GM12864 (cell line): ENCODE measurements at regions not wholly inside any gene's neighbourhood (a gene's known extent, or its start where the extent isn't known, plus 50 kb on each side); places are given as distances from the start of the nearest gene placed in this dataset.

Experiments
- DNase-seq: peaks from one replicate; pipeline ENCODE4 v3.0.0-alpha.2; 2011; ENCODE audit warnings: low read depth
- H3K4me3 ChIP-seq: 2 replicates; pipeline ENCODE4 v1.5.1; 2011; ENCODE audit warnings: mild to moderate bottlenecking, low read depth, low read length, control low read depth
- CTCF ChIP-seq: IDR thresholded peaks from 2 replicates; pipeline ENCODE4 v1.5.1; 2011; ENCODE audit warnings: low read depth, mild to moderate bottlenecking, moderate library complexity, low read length, control low read depth, inconsistent platforms; ENCODE audit errors: missing control alignments

- TF ChIP-seq CTCF: no peak
- DNase-seq: no peak
- H3K4me3 ChIP-seq: no peak overlapping the region
Measured at GRCh38 chr10:123597676-123598075, 68.5 kb upstream of the GPR26 start.

GRCh38 chr10:123599366-123599849 lies 66.7 kb upstream of the GPR26 start:
- no peak overlapping the region for H3K4me3 ChIP-seq
- no peak for TF ChIP-seq CTCF
- DNase-seq: no peak

- DNase-seq: no peak
- no peak overlapping the region for H3K4me3 ChIP-seq
- no peak for TF ChIP-seq CTCF
Measured at GRCh38 chr10:123600177-123600576, 66.0 kb upstream of the GPR26 start.

- no peak for DNase-seq
- TF ChIP-seq CTCF: no peak
- no peak overlapping the region for H3K4me3 ChIP-seq
Measured at GRCh38 chr10:123603130-123603529, 63.0 kb upstream of the GPR26 start.

- H3K4me3 ChIP-seq: no peak overlapping the region
- no peak for TF ChIP-seq CTCF
- no peak for DNase-seq
Measured at GRCh38 chr10:123604506-123604905, 61.6 kb upstream of the GPR26 start.

GRCh38 chr10:123606006-123606405 lies 60.1 kb upstream of the GPR26 start:
- no peak for TF ChIP-seq CTCF
- no peak for DNase-seq
- no peak overlapping the region for H3K4me3 ChIP-seq

- no peak overlapping the region for H3K4me3 ChIP-seq
- no peak for TF ChIP-seq CTCF
- no peak for DNase-seq
Measured at GRCh38 chr10:123606955-123607354, 59.2 kb upstream of the GPR26 start.
